CD4-positive, alpha-beta memory T cell (primary cell): ENCODE measurements at regions not wholly inside any gene's neighbourhood (a gene's known extent, or its start where the extent isn't known, plus 50 kb on each side); places are given as distances from the start of the nearest gene placed in this dataset.

Source experiments
- CTCF ChIA-PET: fragments of 350-600 bp; sonication (Branson Sonifier 250); formaldehyde crosslinking; loops from one replicate; lab custom pipeline; 2021; ENCODE audit warnings: inconsistent platforms; ENCODE audit not compliant: partially characterized antibody; lab: Charles Lee
- POLR2A ChIA-PET: fragments of 350-600 bp; sonication (Branson Sonifier 250); formaldehyde crosslinking; loops from one replicate; lab custom pipeline; 2021; ENCODE audit not compliant: partially characterized antibody; lab: Charles Lee
- DNase-seq, 5 donors: peaks; one replicate each; pipeline versions ENCODE4 v3.0.0 to v3.0.0-alpha.2; 2020 to 2022; ENCODE audit warnings: mixed read lengths in 1 of 5
- H3K27ac ChIP-seq: one replicate; pipeline ENCODE4 v1.7.0; 2013; ENCODE audit warnings: low read depth, low read length
- H3K27me3 ChIP-seq: 2 replicates; pipeline ENCODE4 v1.7.0; 2013; ENCODE audit warnings: mild to moderate bottlenecking, low read length, moderate library complexity; ENCODE audit not compliant: insufficient read depth
- H3K36me3 ChIP-seq: 2 replicates; pipeline ENCODE4 v1.7.0; 2013; ENCODE audit warnings: mild to moderate bottlenecking, low read length, moderate library complexity; ENCODE audit not compliant: insufficient read depth
- H3K4me1 ChIP-seq: 2 replicates; pipeline ENCODE4 v1.7.0; 2013; ENCODE audit warnings: mild to moderate bottlenecking, low read length, moderate library complexity; ENCODE audit not compliant: insufficient read depth
- H3K4me3 ChIP-seq, 2 donors: one replicate each; pipeline ENCODE4 v1.7.0; 2013; ENCODE audit warnings: low read length in 2 of 2, mild to moderate bottlenecking in 1 of 2
- H3K9me3 ChIP-seq, 2 donors: one replicate each; pipeline ENCODE4 v1.7.0; 2013; ENCODE audit warnings: low read length in 2 of 2, control low read depth in 1 of 2; ENCODE audit not compliant: control insufficient read depth in 1 of 2
- H3K27ac Mint-ChIP-seq, 7 donors: one replicate each; pipeline ENCODE4 v1.8.0; 2020 to 2021; ENCODE audit warnings: mixed read lengths in 7 of 7, mild to moderate bottlenecking in 6 of 7, inconsistent platforms in 3 of 7, moderate library complexity in 3 of 7
- H3K27me3 Mint-ChIP-seq, 2 donors: one replicate each; pipeline ENCODE4 v1.8.0; 2020 to 2021; ENCODE audit warnings: mixed read lengths in 2 of 2
- H3K36me3 Mint-ChIP-seq, 2 donors: one replicate each; pipeline ENCODE4 v1.8.0; 2020 to 2021; ENCODE audit warnings: mixed read lengths in 2 of 2, inconsistent platforms in 1 of 2, mild to moderate bottlenecking in 1 of 2
- H3K4me1 Mint-ChIP-seq, 4 donors: one replicate each; pipeline ENCODE4 v1.8.0; 2020 to 2021; ENCODE audit warnings: mixed read lengths in 4 of 4, mild to moderate bottlenecking in 1 of 4
- H3K4me3 Mint-ChIP-seq, 8 donors: one replicate each; pipeline ENCODE4 v1.8.0; 2020 to 2021; ENCODE audit warnings: mixed read lengths in 8 of 8, mild to moderate bottlenecking in 7 of 8, moderate library complexity in 6 of 8, inconsistent platforms in 3 of 8
- H3K9me3 Mint-ChIP-seq, 8 donors: one replicate each; pipeline ENCODE4 v1.8.0; 2020 to 2021; ENCODE audit warnings: mixed read lengths in 8 of 8, mild to moderate bottlenecking in 5 of 8, inconsistent platforms in 3 of 8, moderate library complexity in 1 of 8
- intact Hi-C: fragments of 100-400 bp; cut with micrococcal nuclease; formaldehyde crosslinking; loops from one replicate; pipeline ENCODE4 v1.15.1; 2023

DNA sequence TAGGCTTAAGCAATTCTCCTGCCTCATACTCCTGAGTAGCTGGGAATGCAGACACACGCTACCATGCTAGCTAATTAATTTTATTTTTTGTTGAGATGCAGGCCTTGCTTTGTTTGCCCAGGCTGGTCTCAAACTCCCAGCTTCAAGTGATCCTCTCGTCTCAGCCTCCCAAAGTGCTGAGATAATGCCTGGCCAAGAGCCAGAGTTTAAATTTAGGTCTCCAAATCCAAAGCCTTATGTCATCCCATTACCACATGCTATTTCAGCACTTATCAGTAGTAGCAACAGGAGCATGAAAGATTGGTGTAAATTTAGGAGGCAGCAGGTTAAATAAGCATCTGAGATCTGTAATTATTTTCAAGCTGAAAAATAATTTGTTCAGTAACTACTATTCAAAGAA lies 326.1 kb upstream of the ANO5 start:
- Histone ChIP-seq H3K27ac (no peak overlapping the region), H3K4me1 (no peaks in the 10 kb centered on the region), H3K4me3 (no peak overlapping the region), H3K36me3 (no peaks in the 10 kb centered on the region), H3K27me3 (no peaks in the 10 kb centered on the region), H3K9me3 (no peaks in the 10 kb centered on the region)
- Mint-ChIP-seq H3K36me3 (no peaks in the 10 kb centered on the region), H3K4me1 (no peaks in the 10 kb centered on the region), H3K27me3 (no peaks in the 10 kb centered on the region), H3K27ac (no peak overlapping the region), H3K9me3 (peaks cover 0 to 7% (median under 1%) of the 10 kb centered on the region in 8 donors), H3K4me3 (no peak overlapping the region)
- ChIA-PET CTCF (no interaction called here), POLR2A (no interaction called here)
- no peak for DNase-seq
- intact Hi-C loops = no loop called here

DNA sequence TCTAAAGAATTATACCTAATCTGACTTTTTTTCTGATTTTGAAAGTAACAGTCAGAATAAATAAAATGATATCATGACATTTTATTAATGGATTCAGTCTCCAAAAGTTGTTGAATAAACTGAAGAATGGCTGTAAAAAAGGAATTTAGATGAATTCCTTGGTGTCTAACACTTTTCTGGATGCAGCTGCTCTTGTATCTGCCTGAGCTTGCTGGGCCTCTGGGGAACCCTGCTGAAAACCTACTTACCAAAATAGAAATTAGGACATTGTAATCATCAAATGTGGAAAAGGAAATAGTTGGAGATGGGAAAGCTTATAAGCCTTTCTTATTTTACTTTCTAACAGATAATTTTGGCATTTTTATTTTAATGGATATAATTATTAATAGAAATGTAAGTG lies 315.7 kb upstream of the ANO5 start:
- peak overlapping the region in 1 of 7 donors; percentile 30 for H3K27ac Mint-ChIP-seq
- H3K9me3 ChIP-seq = no peaks in the 10 kb centered on the region
- H3K27me3 Mint-ChIP-seq = no peaks in the 10 kb centered on the region
- ChIA-PET CTCF (no interaction called here), POLR2A (no interaction called here)
- no peaks in the 10 kb centered on the region for H3K4me1 ChIP-seq
- no peaks in the 10 kb centered on the region for H3K36me3 ChIP-seq
- H3K36me3 Mint-ChIP-seq = no peaks in the 10 kb centered on the region
- H3K27ac ChIP-seq = no peak overlapping the region
- DNase-seq = no peak
- H3K4me3 ChIP-seq = no peak overlapping the region
- peaks cover 4 to 24% (median 8%) of the 10 kb centered on the region in 8 donors for H3K9me3 Mint-ChIP-seq
- no peaks in the 10 kb centered on the region for H3K27me3 ChIP-seq
- intact Hi-C loops = no loop called here
- H3K4me1 Mint-ChIP-seq = no peaks in the 10 kb centered on the region
- H3K4me3 Mint-ChIP-seq = no peak overlapping the region

DNA sequence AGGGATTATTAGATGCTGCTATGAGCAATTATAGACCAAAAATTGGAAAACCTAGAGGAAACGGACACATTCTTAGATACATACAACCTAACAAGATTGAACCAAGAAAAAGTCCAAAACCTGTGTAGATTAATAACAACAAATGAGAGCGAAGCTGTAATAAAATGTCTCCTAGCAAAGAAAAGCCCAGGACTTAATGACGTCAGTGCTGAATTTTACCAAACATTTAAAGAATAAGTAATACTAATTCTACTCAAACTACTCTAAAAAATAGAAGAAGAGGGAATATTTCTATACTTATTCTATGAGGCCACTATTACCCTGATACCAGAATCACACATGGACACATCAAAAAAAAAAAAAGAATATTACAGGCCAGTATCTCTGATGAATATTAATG lies 309.5 kb upstream of the ANO5 start:
- H3K9me3 ChIP-seq = no peaks in the 10 kb centered on the region
- H3K27me3 ChIP-seq = no peaks in the 10 kb centered on the region
- Mint-ChIP-seq H3K36me3 (no peaks in the 10 kb centered on the region), H3K27ac (no peak overlapping the region), H3K4me1 (no peaks in the 10 kb centered on the region), H3K27me3 (no peaks in the 10 kb centered on the region), H3K9me3 (peaks cover 4 to 21% (median 7%) of the 10 kb centered on the region in 8 donors), H3K4me3 (no peak overlapping the region)
- H3K36me3 ChIP-seq = no peaks in the 10 kb centered on the region
- H3K27ac ChIP-seq = no peak overlapping the region
- CTCF ChIA-PET = no interaction called here
- no peak overlapping the region for H3K4me3 ChIP-seq
- no peaks in the 10 kb centered on the region for H3K4me1 ChIP-seq
- POLR2A ChIA-PET = no interaction called here
- intact Hi-C loops = no loop called here
- no peak for DNase-seq

DNA sequence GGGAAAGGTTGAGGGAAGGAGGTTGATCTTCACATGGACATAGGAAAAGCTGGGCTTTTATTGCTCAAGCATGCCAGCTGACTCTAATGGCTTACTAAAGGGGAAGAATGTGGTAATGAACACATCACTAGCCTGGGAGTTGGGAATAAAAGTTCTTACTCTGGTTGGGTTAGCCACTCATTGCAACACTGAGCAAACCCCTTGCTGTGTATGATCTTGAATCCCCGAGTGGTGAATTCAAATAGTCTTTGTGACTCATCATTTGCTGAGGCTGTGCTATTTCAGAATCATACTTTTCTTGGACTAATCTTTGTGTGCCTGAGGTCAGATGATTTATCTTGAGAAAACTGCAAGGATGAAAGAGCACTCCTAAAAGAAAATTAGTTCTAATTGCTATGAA lies 304.1 kb upstream of the ANO5 start:
- no peaks in the 10 kb centered on the region for H3K4me1 ChIP-seq
- no peak for DNase-seq
- ChIA-PET CTCF (no interaction called here), POLR2A (no interaction called here)
- no peaks in the 10 kb centered on the region for H3K36me3 Mint-ChIP-seq
- no peak overlapping the region for H3K4me3 ChIP-seq
- peaks cover 0 to 12% (median 5%) of the 10 kb centered on the region in 8 donors for H3K9me3 Mint-ChIP-seq
- H3K27ac ChIP-seq = no peak overlapping the region
- intact Hi-C loops = no loop called here
- no peaks in the 10 kb centered on the region for H3K9me3 ChIP-seq
- H3K27me3 Mint-ChIP-seq = no peaks in the 10 kb centered on the region
- H3K4me3 Mint-ChIP-seq = no peak overlapping the region
- H3K36me3 ChIP-seq = no peaks in the 10 kb centered on the region
- H3K27ac Mint-ChIP-seq = no peak overlapping the region
- no peaks in the 10 kb centered on the region for H3K4me1 Mint-ChIP-seq
- H3K27me3 ChIP-seq = no peaks in the 10 kb centered on the region

DNA sequence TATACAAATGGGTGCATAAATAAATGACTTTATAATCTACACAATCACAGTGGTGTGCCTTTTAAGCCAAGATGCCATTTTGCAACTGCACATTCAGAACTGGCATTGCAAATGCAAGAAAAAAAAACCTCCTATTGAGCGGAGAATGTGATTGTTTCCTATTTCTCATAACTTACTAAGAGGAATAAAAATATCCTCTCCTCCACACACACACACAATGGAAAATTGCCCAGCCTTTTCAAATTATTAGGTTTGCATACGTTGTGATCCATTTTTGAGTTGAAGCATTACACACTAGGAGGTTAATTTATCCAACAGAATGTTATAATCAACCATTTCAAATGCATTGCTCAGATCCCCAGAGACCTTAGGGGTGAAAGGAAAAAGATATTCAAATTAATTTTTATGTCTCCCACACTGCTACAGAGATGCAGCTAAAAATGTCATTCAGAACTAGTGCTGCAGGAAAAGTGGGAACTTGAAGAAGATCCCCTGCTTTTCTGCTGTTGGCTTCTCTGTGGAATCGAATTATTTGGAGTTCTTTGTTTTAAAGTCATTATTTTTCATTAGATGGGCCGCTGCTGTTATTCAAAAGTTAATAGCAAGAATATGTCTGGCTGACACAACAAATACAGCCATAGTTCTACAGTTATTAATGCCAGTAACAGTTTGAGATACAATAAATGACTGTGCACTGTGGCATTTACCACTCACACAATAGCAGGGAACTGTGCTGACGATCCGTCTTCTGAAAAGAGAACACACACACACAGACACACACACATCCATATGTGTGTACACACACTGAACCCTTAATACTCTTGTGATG lies 299.9 kb upstream of the ANO5 start:
- intact Hi-C loops = no loop called here

DNA sequence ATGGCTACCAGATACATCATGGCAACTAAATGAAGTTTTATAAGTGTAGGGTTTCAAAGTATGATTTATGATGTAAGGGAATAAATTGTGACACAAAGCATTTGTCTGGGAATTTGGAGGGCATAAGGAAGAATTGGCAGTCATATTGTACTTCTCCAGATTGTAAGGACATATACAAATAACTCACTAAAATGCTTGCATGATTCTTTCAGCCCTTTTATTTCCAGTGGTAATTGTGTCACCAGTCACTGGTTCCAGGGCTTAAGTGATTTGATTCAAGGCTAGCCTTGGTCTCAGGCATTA lies 299.4 kb upstream of the ANO5 start:
- POLR2A ChIA-PET = no interaction called here
- intact Hi-C loops = no loop called here

More for the DNA sequence above, 299.9 kb upstream of the ANO5 start:
- Mint-ChIP-seq H3K9me3 (peaks cover 0 to 9% (median 5%) of the 10 kb centered on the region in 8 donors), H3K4me1 (no peaks in the 10 kb centered on the region), H3K27me3 (no peaks in the 10 kb centered on the region), H3K4me3 (no peak overlapping the region), H3K27ac (no peak overlapping the region), H3K36me3 (no peaks in the 10 kb centered on the region)
- no peaks in the 10 kb centered on the region for H3K27me3 ChIP-seq
- no peaks in the 10 kb centered on the region for H3K9me3 ChIP-seq
- ChIA-PET POLR2A (no interaction called here), CTCF (no interaction called here)
- H3K4me1 ChIP-seq = no peaks in the 10 kb centered on the region
- H3K4me3 ChIP-seq = no peak overlapping the region
- DNase-seq = no peak
- H3K36me3 ChIP-seq = no peaks in the 10 kb centered on the region
- H3K27ac ChIP-seq = no peak overlapping the region

DNA sequence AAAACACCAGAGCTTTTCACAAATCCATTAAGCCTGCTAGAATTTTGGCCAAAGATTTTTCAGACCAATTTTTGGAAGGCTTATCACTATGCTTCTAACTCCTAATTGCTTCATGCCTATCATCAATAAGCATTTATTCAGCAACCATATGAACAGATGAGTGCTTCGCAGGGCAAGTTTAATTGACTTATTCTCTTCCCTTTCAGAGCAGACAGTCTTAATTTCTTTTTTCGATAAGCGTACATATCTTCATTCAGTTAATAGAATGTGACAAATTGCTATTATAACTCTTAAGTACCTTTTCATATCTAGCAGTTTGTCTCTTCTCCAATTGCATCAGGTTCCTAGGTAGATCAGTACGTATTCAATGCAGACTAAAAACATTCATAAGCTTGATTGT lies 298.4 kb upstream of the ANO5 start:
- H3K27me3 Mint-ChIP-seq = no peaks in the 10 kb centered on the region
- intact Hi-C loops = no loop called here
- no peaks in the 10 kb centered on the region for H3K36me3 Mint-ChIP-seq
- no peak overlapping the region for H3K4me3 Mint-ChIP-seq
- Histone ChIP-seq H3K4me1 (no peaks in the 10 kb centered on the region), H3K27ac (no peak overlapping the region), H3K4me3 (no peak overlapping the region), H3K36me3 (no peaks in the 10 kb centered on the region), H3K27me3 (no peaks in the 10 kb centered on the region), H3K9me3 (no peaks in the 10 kb centered on the region)
- peaks cover 0 to 9% (median 4%) of the 10 kb centered on the region in 8 donors for H3K9me3 Mint-ChIP-seq
- peak overlapping the region in 1 of 7 donors; percentile 24 for H3K27ac Mint-ChIP-seq
- ChIA-PET CTCF (no interaction called here), POLR2A (no interaction called here)
- DNase-seq = no peak
- H3K4me1 Mint-ChIP-seq = no peaks in the 10 kb centered on the region

More for the DNA sequence above, 299.4 kb upstream of the ANO5 start:
- no peaks in the 10 kb centered on the region for H3K36me3 ChIP-seq
- H3K4me1 ChIP-seq = no peaks in the 10 kb centered on the region
- CTCF ChIA-PET = no interaction called here
- H3K27ac ChIP-seq = no peak overlapping the region
- DNase-seq = no peak
- Mint-ChIP-seq H3K4me3 (no peak overlapping the region), H3K4me1 (no peaks in the 10 kb centered on the region), H3K36me3 (no peaks in the 10 kb centered on the region), H3K27me3 (no peaks in the 10 kb centered on the region), H3K9me3 (peaks cover 0 to 9% (median 4%) of the 10 kb centered on the region in 8 donors), H3K27ac (no peak overlapping the region)
- H3K27me3 ChIP-seq = no peaks in the 10 kb centered on the region
- H3K4me3 ChIP-seq = no peak overlapping the region
- no peaks in the 10 kb centered on the region for H3K9me3 ChIP-seq
